ENCODE measurements at regions not wholly inside any gene's neighbourhood (a gene's known extent, or its start where the extent isn't known, plus 50 kb on each side); places are given as distances from the start of the nearest gene placed in this dataset.

DNA sequence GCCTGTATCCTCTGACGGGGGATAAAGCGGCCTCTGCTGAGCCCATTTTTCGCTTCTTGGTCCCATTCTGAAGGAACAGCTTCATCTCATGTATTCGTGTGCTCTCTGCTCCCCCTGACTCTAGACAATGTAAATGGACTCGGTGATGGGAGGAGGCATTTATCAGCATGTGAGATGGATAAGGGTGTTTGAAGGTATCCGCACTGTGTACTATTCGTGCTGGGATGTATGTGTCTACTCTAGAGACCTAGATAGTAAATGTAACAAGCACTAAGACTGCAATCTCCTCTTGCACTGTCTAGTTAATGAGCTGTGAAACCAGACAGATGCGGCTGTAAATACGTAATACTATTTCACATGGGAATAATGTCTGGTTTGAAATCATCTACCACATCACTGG is 134.6 kb upstream of the ARGLU1 start:
- TF ChIP-seq, protein P1, sequence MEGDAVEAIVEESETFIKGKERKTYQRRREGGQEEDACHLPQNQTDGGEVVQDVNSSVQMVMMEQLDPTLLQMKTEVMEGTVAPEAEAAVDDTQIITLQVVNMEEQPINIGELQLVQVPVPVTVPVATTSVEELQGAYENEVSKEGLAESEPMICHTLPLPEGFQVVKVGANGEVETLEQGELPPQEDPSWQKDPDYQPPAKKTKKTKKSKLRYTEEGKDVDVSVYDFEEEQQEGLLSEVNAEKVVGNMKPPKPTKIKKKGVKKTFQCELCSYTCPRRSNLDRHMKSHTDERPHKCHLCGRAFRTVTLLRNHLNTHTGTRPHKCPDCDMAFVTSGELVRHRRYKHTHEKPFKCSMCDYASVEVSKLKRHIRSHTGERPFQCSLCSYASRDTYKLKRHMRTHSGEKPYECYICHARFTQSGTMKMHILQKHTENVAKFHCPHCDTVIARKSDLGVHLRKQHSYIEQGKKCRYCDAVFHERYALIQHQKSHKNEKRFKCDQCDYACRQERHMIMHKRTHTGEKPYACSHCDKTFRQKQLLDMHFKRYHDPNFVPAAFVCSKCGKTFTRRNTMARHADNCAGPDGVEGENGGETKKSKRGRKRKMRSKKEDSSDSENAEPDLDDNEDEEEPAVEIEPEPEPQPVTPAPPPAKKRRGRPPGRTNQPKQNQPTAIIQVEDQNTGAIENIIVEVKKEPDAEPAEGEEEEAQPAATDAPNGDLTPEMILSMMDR (IDR thresholded peaks at IDR 0.05; ENCODE audit: insufficient read depth, low read depth, low read length): no peak
- TF ChIP-seq EZH2 (IDR thresholded peaks at IDR 0.05; ENCODE audit: insufficient read depth, low read length): no peak

All from astrocyte (in vitro differentiated cells and primary cell).